D721Med (cell line): ENCODE measurements at regions not wholly inside any gene's neighbourhood (a gene's known extent, or its start where the extent isn't known, plus 50 kb on each side); places are given as distances from the start of the nearest gene placed in this dataset.
A peak's percentile ranks its signal among the peaks of the same experiment; 100 is the strongest.

Source experiments
- DNase-seq: peaks from one replicate; pipeline ENCODE4 v3.0.0; 2011; ENCODE audit warnings: low spot score; ENCODE audit not compliant: insufficient read length
- FAIRE-seq: peaks from 2 replicates; lab custom pipeline; 2011; peaks lifted over from hg19 to GRCh38; lab: Jason Lieb, UNC
- TF ChIP-seq, protein P1 (sequence below): IDR thresholded peaks from 2 replicates; pipeline ENCODE4 v1.5.1; 2012; ENCODE audit warnings: mild to moderate bottlenecking, control low read depth; ENCODE audit not compliant: insufficient read depth; ENCODE audit errors: missing control alignments

DNA sequence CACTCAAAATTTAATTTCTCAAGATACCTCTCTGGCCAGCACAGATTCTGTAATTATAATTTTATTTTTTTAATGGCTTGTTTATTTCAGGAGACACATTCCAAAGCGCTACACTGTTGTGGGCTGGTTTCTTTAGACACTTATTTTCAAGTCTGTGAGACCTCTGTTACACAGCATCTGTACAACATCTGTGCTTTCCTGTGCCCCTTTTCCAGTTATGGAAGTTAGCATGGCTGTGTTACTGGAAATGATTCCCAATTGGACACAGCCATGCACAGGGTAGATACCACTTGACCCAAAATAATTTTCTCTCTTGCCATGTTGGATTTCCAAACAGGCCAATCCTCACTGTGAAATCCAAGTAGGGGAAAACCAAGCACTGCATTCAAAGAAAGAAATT is 172.3 kb upstream of the ADCY1 start:
- no peak for FAIRE-seq
- TF ChIP-seq, protein P1, sequence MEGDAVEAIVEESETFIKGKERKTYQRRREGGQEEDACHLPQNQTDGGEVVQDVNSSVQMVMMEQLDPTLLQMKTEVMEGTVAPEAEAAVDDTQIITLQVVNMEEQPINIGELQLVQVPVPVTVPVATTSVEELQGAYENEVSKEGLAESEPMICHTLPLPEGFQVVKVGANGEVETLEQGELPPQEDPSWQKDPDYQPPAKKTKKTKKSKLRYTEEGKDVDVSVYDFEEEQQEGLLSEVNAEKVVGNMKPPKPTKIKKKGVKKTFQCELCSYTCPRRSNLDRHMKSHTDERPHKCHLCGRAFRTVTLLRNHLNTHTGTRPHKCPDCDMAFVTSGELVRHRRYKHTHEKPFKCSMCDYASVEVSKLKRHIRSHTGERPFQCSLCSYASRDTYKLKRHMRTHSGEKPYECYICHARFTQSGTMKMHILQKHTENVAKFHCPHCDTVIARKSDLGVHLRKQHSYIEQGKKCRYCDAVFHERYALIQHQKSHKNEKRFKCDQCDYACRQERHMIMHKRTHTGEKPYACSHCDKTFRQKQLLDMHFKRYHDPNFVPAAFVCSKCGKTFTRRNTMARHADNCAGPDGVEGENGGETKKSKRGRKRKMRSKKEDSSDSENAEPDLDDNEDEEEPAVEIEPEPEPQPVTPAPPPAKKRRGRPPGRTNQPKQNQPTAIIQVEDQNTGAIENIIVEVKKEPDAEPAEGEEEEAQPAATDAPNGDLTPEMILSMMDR, result no peak
- DNase-seq, result no peak

DNA sequence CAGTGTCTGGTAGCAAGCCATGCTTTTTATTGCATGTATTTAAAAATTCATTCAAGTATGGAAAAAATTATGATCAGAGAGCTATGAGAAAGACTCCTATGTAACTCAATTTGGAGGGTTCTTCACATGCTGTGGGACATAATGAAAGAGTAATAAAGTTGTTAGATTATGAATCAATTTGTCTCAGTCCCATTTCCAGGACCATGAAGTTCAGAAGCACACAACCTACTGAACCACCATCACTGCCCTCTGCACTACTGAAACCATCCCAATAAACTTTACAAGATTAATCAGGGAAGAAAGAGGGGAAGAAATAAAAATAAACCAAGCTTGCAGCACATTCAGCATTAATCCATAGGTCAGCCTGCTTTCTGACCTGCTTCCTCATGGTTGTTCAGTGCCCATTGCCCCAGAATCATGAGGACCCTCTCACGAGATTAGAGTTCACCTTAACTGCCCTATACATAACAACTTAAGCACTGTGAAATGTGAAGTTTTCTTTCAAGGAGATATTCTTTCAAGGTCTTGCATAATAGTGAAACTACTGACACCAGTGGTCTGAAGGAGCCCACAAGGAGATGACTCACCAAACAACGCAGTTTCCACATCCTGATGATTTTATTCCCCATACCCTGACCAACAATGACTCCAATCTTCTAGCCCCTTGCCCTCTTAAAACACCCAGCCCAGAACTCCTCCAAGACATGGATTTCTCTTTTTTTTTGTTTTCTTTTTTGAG is 171.5 kb upstream of the ADCY1 start:
- TF ChIP-seq, protein P1, result no peak
- FAIRE-seq (no peak), DNase-seq (no peak)

DNA sequence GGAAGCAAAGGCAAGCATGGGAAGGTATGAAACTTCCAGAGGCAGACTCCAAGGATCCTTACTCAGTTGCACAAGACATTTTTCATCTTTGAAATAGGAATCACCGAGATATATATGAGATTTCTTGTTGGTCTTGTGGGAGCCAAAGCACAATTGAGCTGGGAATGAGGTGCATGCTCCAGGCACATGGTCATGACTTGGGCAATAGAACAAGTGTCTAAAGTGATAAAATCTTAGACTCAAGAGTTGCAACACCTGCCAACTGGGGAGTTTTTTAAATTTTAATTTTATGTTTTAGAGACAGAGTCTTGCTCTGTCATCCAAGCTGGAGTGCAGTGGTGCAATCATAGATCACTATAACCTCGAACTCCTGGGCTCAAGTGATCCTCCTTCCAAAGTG is 169.5 kb upstream of the ADCY1 start:
- DNase-seq (no peak), FAIRE-seq (no peak)
- TF ChIP-seq, protein P1, result no peak

DNA sequence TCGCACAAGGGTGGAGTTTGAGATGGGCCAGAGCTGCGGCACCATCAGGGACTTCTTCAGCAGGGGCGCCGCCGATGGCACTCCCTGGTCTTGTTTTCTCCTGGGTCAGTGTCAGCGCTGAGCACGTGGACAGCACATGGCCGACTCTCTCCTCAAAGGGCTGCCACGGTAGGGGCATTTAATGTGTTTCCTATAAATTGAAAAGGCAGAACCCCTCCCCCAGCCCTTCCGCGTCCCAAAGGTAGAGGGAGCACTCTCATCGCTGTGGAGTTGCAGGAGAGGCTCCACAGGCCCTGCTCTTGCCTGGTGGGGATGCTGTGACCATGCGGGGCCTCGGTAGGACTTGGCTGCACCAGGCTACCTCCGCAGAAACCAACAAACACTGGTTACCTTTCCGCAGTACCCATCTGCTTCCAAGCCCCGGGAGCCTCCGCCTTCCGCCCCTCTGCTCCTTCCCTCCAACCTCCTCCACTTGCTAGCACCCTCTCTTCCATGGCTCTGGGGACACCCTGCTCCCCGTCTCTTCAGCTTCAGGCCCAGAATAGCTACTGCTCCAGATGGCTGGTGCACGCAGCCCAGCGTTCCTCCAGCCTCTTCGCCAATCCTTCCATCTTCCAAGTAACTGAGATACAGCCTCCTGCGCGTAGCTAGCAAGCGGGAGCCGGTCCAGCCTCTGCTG is 166.3 kb upstream of the ADCY1 start:
- DNase-seq, result no peak
- TF ChIP-seq, protein P1, result peak; percentile 7
- FAIRE-seq, result no peak

DNA sequence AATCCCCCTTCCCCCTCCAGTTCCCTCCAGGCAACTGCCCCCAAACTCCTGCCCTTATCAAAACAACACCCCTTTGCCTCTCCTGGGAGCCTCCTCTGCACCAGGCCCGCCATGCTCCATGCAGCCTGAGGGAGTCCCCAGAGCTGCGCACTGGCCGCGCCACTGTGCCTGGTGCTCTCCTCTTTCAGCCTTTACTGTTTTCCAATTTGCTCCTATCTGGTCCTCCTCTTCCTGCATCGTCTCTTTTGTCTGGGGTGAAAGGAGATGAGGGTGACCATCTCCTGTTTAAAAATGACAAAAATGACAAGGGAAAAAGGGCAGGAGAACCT is 165.8 kb upstream of the ADCY1 start:
- TF ChIP-seq, protein P1, result no peak
- no peak for DNase-seq
- no peak for FAIRE-seq

DNA sequence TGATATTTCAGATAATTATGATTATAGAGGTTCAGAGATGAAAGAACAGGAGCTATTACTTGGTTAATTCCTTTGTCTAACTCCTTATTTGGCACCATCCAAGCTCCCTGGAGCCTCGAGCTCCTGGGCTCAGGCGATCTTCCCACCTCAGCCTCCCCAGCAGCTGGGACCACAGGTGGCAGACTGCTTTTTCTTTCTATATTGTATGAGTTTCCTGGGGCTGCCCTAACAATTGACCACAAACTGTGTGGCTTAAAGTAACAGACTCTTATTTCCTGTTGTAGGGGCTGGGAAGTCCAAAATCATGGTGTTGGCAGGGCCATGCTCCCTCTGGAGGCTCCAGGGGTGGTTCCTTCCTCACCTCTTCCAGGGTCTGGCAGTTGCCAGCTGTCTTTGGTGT is 163.3 kb upstream of the ADCY1 start:
- no peak for DNase-seq
- no peak for FAIRE-seq
- TF ChIP-seq, protein P1, result no peak

DNA sequence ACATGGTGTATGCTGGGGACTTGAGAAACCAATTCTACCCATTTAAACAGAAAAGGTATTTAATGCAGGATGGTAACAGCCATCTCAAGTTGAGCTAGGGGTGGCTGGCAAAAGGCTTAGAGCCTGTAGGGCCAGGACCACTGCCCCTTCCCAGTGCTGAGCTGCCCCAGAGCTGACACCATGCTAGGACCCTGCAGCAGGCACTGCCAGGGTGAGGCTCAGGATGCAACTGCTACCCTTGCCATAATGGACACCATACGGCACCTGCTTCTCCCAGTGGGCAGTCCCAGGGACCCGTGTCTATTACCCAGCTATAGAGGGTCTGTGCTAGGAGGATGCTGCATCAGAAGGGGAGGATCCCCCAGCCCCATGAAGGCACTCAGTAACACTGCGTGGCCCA is 160.7 kb upstream of the ADCY1 start:
- FAIRE-seq (no peak), DNase-seq (no peak)
- TF ChIP-seq, protein P1, result no peak
